Esophagus squamous epithelium (tissue), 5 donors: ENCODE measurements at regions not wholly inside any gene's neighbourhood (a gene's known extent, or its start where the extent isn't known, plus 50 kb on each side); places are given as distances from the start of the nearest gene placed in this dataset.

ENCODE experiments used
- DNase-seq: peaks from one replicate; lab custom pipeline; 2025; lab: John Stamatoyannopoulos, UW
- H3K27ac ChIP-seq, 4 donors: fragments of 200-600 bp; sonication (generic); one replicate each; pipeline ENCODE4 v1.5.1; 2016 to 2019; ENCODE audit warnings: mild to moderate bottlenecking in 1 of 4
- H3K27me3 ChIP-seq, 4 donors: fragments of 200-600 bp; sonication (generic); 1 replicate in 3 of 4; 2 replicates in 1 of 4; pipeline versions ENCODE4 v1.5.1 to v1.6.0; 2017 to 2021; ENCODE audit warnings: antibody characterized with exemption in 1 of 4
- H3K36me3 ChIP-seq, 3 donors: fragments of 200-600 bp; sonication (generic); one replicate each; pipeline ENCODE4 v1.5.1; 2016 to 2019
- H3K4me1 ChIP-seq, 3 donors: fragments of 200-600 bp; sonication (generic); one replicate each; pipeline ENCODE4 v1.5.1; 2017 to 2019
- H3K4me3 ChIP-seq, 4 donors: fragments of 200-600 bp; sonication (generic); 1 replicate in 3 of 4; 2 replicates in 1 of 4; pipeline ENCODE4 v1.5.1; 2016 to 2019; ENCODE audit warnings: mild to moderate bottlenecking in 2 of 4, moderate library complexity in 1 of 4
- H3K9me3 ChIP-seq, 3 donors: fragments of 200-600 bp; sonication (generic); one replicate each; pipeline ENCODE4 v1.5.1; 2016 to 2019
- POLR2A ChIP-seq, 4 donors: fragments of 450-650 bp; IDR thresholded peaks; one replicate each; pipeline ENCODE4 v1.6.1; 2017; ENCODE audit warnings: antibody characterized with exemption in 4 of 4, mild to moderate bottlenecking in 4 of 4, moderate library complexity in 3 of 4
- WGBS, 2 donors: methylation state at CpG; one replicate each; pipeline ENCODE4 v1.1.5; 2018; 5-methylcytosine and 5-hydroxymethylcytosine counted together
- intact Hi-C: fragments of 100-400 bp; cut with DNase I; formaldehyde crosslinking; loops from one replicate; pipeline ENCODE4 v1.15.0; 2022
- TF ChIP-seq, protein P1 (sequence below), 6 experiments: fragments of 450-650 bp in 4 of 6; fragments of 200-600 bp in 2 of 6; sonication (generic) in 2 of 6; IDR thresholded peaks; one replicate each; pipeline ENCODE4 v1.5.1; 2016 to 2019; ENCODE audit warnings: antibody characterized with exemption in 6 of 6, mild to moderate bottlenecking in 4 of 6, moderate library complexity in 4 of 6
- donor health status: DM: yes; HTN: yes; CAD: no.

DNA sequence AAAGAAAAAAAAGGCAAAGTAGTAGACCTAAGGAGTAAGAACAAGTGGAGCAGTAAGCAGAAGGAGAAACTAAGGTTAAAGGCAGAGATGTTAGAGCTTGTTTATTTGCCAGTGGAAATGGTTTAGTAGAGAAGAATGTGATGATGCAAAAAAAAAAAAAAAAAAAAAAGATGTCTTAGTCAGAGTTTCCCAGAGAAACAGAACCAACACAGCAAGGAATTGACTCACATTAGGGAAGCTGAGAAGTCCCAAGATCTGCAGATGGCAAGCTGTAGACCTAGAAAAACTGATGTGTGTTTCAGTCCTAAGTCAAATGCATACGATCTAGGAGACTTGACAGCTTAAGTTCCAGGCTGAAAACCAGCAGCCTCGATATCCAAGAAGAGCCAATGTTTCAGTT, 1548.8 kb upstream of the LRRTM1 start:
- H3K27ac ChIP-seq, result no peak overlapping the region
- H3K27me3 ChIP-seq, result no peaks in the 10 kb centered on the region
- no peak for DNase-seq
- TF ChIP-seq, protein P1, sequence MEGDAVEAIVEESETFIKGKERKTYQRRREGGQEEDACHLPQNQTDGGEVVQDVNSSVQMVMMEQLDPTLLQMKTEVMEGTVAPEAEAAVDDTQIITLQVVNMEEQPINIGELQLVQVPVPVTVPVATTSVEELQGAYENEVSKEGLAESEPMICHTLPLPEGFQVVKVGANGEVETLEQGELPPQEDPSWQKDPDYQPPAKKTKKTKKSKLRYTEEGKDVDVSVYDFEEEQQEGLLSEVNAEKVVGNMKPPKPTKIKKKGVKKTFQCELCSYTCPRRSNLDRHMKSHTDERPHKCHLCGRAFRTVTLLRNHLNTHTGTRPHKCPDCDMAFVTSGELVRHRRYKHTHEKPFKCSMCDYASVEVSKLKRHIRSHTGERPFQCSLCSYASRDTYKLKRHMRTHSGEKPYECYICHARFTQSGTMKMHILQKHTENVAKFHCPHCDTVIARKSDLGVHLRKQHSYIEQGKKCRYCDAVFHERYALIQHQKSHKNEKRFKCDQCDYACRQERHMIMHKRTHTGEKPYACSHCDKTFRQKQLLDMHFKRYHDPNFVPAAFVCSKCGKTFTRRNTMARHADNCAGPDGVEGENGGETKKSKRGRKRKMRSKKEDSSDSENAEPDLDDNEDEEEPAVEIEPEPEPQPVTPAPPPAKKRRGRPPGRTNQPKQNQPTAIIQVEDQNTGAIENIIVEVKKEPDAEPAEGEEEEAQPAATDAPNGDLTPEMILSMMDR (IDR thresholded peaks at IDR 0.05), result no peak
- TF ChIP-seq POLR2A (IDR thresholded peaks at IDR 0.05), result no peak
- no peak overlapping the region for H3K4me3 ChIP-seq
- H3K9me3 ChIP-seq, result peaks cover 0 to 3% (median 0%) of the 10 kb centered on the region in 3 donors
- 62 to 73% methylated on average over 2 of the region's 2 CpGs for WGBS, 2 donors
- intact Hi-C loops, result no loop called here
- no peaks in the 10 kb centered on the region for H3K4me1 ChIP-seq
- H3K36me3 ChIP-seq, result no peaks in the 10 kb centered on the region

DNA sequence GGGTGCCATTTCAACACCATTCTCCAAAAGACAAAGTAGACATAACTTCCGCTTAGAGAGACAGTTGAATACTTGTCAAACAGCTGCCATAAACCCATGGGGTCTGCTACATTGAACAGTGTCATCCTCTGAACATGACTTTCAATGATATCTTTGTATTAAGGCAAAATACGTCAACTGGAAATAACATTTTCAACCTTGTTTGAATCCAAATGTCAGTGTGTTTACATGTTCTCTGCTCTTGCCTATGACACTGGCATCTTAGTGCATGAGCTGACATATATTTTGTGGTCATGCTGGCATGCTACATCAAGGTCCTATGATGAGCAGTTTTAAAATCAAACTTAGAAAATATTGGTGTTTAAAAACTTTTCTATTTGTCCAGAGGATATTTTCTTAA, 1548.1 kb upstream of the LRRTM1 start:
- WGBS, 2 donors, result 83% methylated on average over 2 of the region's 2 CpGs
- Histone ChIP-seq H3K4me3 (no peak overlapping the region), H3K36me3 (no peaks in the 10 kb centered on the region), H3K27ac (no peak overlapping the region), H3K4me1 (no peaks in the 10 kb centered on the region), H3K27me3 (no peaks in the 10 kb centered on the region), H3K9me3 (no peaks in the 10 kb centered on the region)
- TF ChIP-seq POLR2A (IDR thresholded peaks at IDR 0.05), result no peak
- TF ChIP-seq, protein P1 (IDR thresholded peaks at IDR 0.05), result no peak
- no peak for DNase-seq
- intact Hi-C loops, result no loop called here

DNA sequence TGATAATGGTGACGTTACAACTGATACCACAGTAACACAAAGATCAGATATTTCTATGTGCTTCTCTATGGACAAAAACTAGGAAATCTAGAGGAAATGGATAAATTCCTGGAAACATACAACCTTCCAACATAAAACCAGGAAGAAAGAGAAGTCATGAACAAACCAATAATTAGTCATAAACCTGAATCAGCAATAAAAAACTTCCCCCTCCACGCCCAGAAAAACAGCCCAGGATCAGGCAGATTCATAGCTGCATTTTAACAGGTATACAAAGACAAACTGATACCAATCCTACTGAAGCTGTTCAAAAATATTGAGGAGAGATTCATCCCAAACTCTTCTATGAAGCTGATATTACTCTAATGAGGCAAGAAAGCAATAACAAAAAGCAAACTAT, 1535.2 kb upstream of the LRRTM1 start:
- no peaks in the 10 kb centered on the region for H3K27me3 ChIP-seq

DNA sequence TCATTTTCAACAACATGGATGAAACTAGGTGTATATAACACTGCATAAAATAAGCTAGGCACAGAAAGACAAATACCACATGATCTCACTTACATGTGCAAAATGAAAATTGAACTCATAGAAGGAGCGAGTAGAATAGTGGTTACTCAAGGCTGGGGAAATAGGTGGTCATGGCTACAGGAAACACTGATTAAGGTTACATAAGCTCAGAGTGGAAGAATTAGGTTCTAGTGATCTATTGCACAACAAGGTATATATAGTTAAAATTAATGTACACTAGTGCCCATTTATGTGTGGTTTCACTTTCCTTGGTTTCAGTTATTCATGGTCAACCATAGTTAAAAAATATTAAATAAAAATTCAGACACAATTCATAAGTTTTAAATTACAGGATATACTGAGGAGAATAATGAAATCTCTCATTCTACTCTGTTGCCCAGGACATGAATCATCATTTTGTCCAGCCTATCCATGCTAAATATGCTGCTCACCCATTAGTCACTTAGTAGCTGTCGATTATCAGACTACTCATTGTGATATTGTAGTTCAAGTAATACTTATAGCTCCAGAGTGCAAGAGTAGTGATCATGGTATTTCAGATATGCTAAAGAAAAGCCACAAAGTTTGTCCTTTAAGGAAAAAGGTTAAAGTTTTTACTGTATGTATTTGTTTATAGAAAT, 1530.9 kb upstream of the LRRTM1 start:
- intact Hi-C loops, result no loop called here
- no peak overlapping the region for H3K4me3 ChIP-seq
- peaks cover 0 to 5% (median 3%) of the 10 kb centered on the region in 3 donors for H3K9me3 ChIP-seq
- H3K27ac ChIP-seq, result no peak overlapping the region
- DNase-seq, result no peak
- H3K27me3 ChIP-seq, result no peaks in the 10 kb centered on the region
- WGBS, 2 donors, result 66 to 86% methylated on average over 2 of the region's 2 CpGs
- no peak for TF ChIP-seq POLR2A (IDR thresholded peaks at IDR 0.05)
- no peaks in the 10 kb centered on the region for H3K36me3 ChIP-seq
- no peaks in the 10 kb centered on the region for H3K4me1 ChIP-seq

More for the DNA sequence above, 1535.2 kb upstream of the LRRTM1 start:
- TF ChIP-seq, protein P1 (IDR thresholded peaks at IDR 0.05), result no peak
- TF ChIP-seq POLR2A (IDR thresholded peaks at IDR 0.05), result no peak
- H3K9me3 ChIP-seq, result peaks cover 0 to 3% (median 0%) of the 10 kb centered on the region in 3 donors
- no peak for DNase-seq
- H3K4me3 ChIP-seq, result no peak overlapping the region
- no peaks in the 10 kb centered on the region for H3K36me3 ChIP-seq
- H3K4me1 ChIP-seq, result no peaks in the 10 kb centered on the region
- intact Hi-C loops, result no loop called here
- H3K27ac ChIP-seq, result no peak overlapping the region
- 40 to 47% methylated on average over 2 of the region's 2 CpGs for WGBS, 2 donors

DNA sequence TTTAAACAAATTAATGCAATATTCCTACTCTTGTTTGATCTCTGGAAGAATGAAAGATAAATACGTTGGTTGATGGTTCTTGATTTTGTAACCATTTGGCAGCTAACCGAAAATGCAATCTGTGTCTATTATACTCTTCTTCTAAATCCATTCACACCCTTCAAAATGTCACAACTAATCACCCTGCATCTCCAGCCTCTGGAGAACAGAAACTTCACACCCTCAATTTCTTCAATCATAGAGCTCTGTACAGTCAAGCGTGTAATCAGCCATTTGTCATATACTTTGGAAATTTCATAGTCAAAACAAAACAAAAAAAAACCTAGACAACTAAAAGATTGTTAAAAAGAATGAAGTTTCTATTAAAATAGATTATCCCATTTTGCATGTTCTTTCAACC, 1482.3 kb upstream of the LRRTM1 start:
- Histone ChIP-seq H3K27me3 (no peaks in the 10 kb centered on the region), H3K9me3 (peaks cover 0 to 3% (median 0%) of the 10 kb centered on the region in 3 donors), H3K27ac (no peak overlapping the region), H3K4me1 (no peaks in the 10 kb centered on the region), H3K36me3 (no peaks in the 10 kb centered on the region), H3K4me3 (no peak overlapping the region)
- no peak for TF ChIP-seq POLR2A (IDR thresholded peaks at IDR 0.05)
- TF ChIP-seq, protein P1 (IDR thresholded peaks at IDR 0.05), result no peak
- WGBS, 2 donors, result 73 to 87% methylated on average over 3 of the region's 3 CpGs
- intact Hi-C loops, result no loop called here
- no peak for DNase-seq
